ENCODE measurements at regions not wholly inside any gene's neighbourhood (a gene's known extent, or its start where the extent isn't known, plus 50 kb on each side); places are given as distances from the start of the nearest gene placed in this dataset.

- no peak overlapping the region for H3K9ac ChIP-seq (ENCODE audit: low read length)
- H3K9me3 ChIP-seq (ENCODE audit: control insufficient read depth, low read length) = no peaks in the 10 kb centered on the region
- H3K4me1 ChIP-seq (ENCODE audit: control insufficient read depth, insufficient read depth, low read length) = no peaks in the 10 kb centered on the region
- no peak overlapping the region for H3K4me3 ChIP-seq (ENCODE audit: low read length)
- no peaks in the 10 kb centered on the region for H3K36me3 ChIP-seq (ENCODE audit: control insufficient read depth, insufficient read depth, low read length)
- peaks cover 5% of the 10 kb centered on the region for H3K27me3 ChIP-seq (ENCODE audit: control insufficient read depth, insufficient read depth, low read length)
These were observed 93.4 kb downstream of the ZFP64 start for GRCh38 chr20:52098186-52098585.

GRCh38 chr20:52096117-52096516, 95.5 kb downstream of the ZFP64 start:
- H3K9ac ChIP-seq (ENCODE audit: low read length) = no peak overlapping the region

GRCh38 chr20:52094693-52095092, 96.9 kb downstream of the ZFP64 start:
- Histone ChIP-seq H3K4me3 (ENCODE audit: low read length) (no peak overlapping the region), H3K9me3 (ENCODE audit: control insufficient read depth, low read length) (no peaks in the 10 kb centered on the region), H3K9ac (ENCODE audit: low read length) (no peak overlapping the region), H3K36me3 (ENCODE audit: control insufficient read depth, insufficient read depth, low read length) (no peaks in the 10 kb centered on the region), H3K4me1 (ENCODE audit: control insufficient read depth, insufficient read depth, low read length) (no peaks in the 10 kb centered on the region), H3K27me3 (ENCODE audit: control insufficient read depth, insufficient read depth, low read length) (no peaks in the 10 kb centered on the region)

More at GRCh38 chr20:52096117-52096516, 95.5 kb downstream of the ZFP64 start:
- Histone ChIP-seq H3K4me1 (ENCODE audit: control insufficient read depth, insufficient read depth, low read length) (no peaks in the 10 kb centered on the region), H3K4me3 (ENCODE audit: low read length) (no peak overlapping the region), H3K36me3 (ENCODE audit: control insufficient read depth, insufficient read depth, low read length) (no peaks in the 10 kb centered on the region), H3K9me3 (ENCODE audit: control insufficient read depth, low read length) (no peaks in the 10 kb centered on the region), H3K27me3 (ENCODE audit: control insufficient read depth, insufficient read depth, low read length) (no peaks in the 10 kb centered on the region)

- no peaks in the 10 kb centered on the region for H3K9me3 ChIP-seq (ENCODE audit: control insufficient read depth, low read length)
- no peaks in the 10 kb centered on the region for H3K27me3 ChIP-seq (ENCODE audit: control insufficient read depth, insufficient read depth, low read length)
- H3K9ac ChIP-seq (ENCODE audit: low read length) = no peak overlapping the region
- no peak overlapping the region for H3K4me3 ChIP-seq (ENCODE audit: low read length)
- no peaks in the 10 kb centered on the region for H3K4me1 ChIP-seq (ENCODE audit: control insufficient read depth, insufficient read depth, low read length)
- H3K36me3 ChIP-seq (ENCODE audit: control insufficient read depth, insufficient read depth, low read length) = no peaks in the 10 kb centered on the region
These were observed 98.0 kb downstream of the ZFP64 start for GRCh38 chr20:52093575-52093974.

GRCh38 chr20:52090035-52090434, 101.5 kb downstream of the ZFP64 start:
- Histone ChIP-seq H3K9me3 (ENCODE audit: control insufficient read depth, low read length) (peaks cover 4% of the 10 kb centered on the region), H3K36me3 (ENCODE audit: control insufficient read depth, insufficient read depth, low read length) (no peaks in the 10 kb centered on the region), H3K4me1 (ENCODE audit: control insufficient read depth, insufficient read depth, low read length) (no peaks in the 10 kb centered on the region), H3K4me3 (ENCODE audit: low read length) (no peak overlapping the region), H3K9ac (ENCODE audit: low read length) (no peak overlapping the region), H3K27me3 (ENCODE audit: control insufficient read depth, insufficient read depth, low read length) (no peaks in the 10 kb centered on the region)

GRCh38 chr20:52087471-52087870, 104.1 kb downstream of the ZFP64 start:
- Histone ChIP-seq H3K36me3 (ENCODE audit: control insufficient read depth, insufficient read depth, low read length) (no peaks in the 10 kb centered on the region), H3K9ac (ENCODE audit: low read length) (no peak overlapping the region), H3K4me3 (ENCODE audit: low read length) (no peak overlapping the region), H3K4me1 (ENCODE audit: control insufficient read depth, insufficient read depth, low read length) (peaks cover 2% of the 10 kb centered on the region), H3K27me3 (ENCODE audit: control insufficient read depth, insufficient read depth, low read length) (no peaks in the 10 kb centered on the region), H3K9me3 (ENCODE audit: control insufficient read depth, low read length) (peaks cover 4% of the 10 kb centered on the region)

- Histone ChIP-seq H3K4me1 (ENCODE audit: control insufficient read depth, insufficient read depth, low read length) (peaks cover 4% of the 10 kb centered on the region), H3K36me3 (ENCODE audit: control insufficient read depth, insufficient read depth, low read length) (no peaks in the 10 kb centered on the region), H3K9ac (ENCODE audit: low read length) (no peak overlapping the region), H3K27me3 (ENCODE audit: control insufficient read depth, insufficient read depth, low read length) (no peaks in the 10 kb centered on the region), H3K9me3 (ENCODE audit: control insufficient read depth, low read length) (peaks cover 4% of the 10 kb centered on the region), H3K4me3 (ENCODE audit: low read length) (no peak overlapping the region)
These were observed 104.7 kb downstream of the ZFP64 start for GRCh38 chr20:52086878-52087277.

- no peaks in the 10 kb centered on the region for H3K27me3 ChIP-seq (ENCODE audit: control insufficient read depth, insufficient read depth, low read length)
- H3K4me3 ChIP-seq (ENCODE audit: low read length) = no peak overlapping the region
- H3K36me3 ChIP-seq (ENCODE audit: control insufficient read depth, insufficient read depth, low read length) = no peaks in the 10 kb centered on the region
- H3K4me1 ChIP-seq (ENCODE audit: control insufficient read depth, insufficient read depth, low read length) = peaks cover 4% of the 10 kb centered on the region
- H3K9ac ChIP-seq (ENCODE audit: low read length) = no peak overlapping the region
- H3K9me3 ChIP-seq (ENCODE audit: control insufficient read depth, low read length) = peaks cover 4% of the 10 kb centered on the region
These were observed 106.9 kb downstream of the ZFP64 start for GRCh38 chr20:52084727-52085126.

- no peaks in the 10 kb centered on the region for H3K36me3 ChIP-seq (ENCODE audit: control insufficient read depth, insufficient read depth, low read length)
- peaks cover 4% of the 10 kb centered on the region for H3K4me1 ChIP-seq (ENCODE audit: control insufficient read depth, insufficient read depth, low read length)
- H3K9ac ChIP-seq (ENCODE audit: low read length) = no peak overlapping the region
- no peak overlapping the region for H3K4me3 ChIP-seq (ENCODE audit: low read length)
- H3K9me3 ChIP-seq (ENCODE audit: control insufficient read depth, low read length) = peaks cover 4% of the 10 kb centered on the region
- H3K27me3 ChIP-seq (ENCODE audit: control insufficient read depth, insufficient read depth, low read length) = no peaks in the 10 kb centered on the region
These were observed 107.8 kb downstream of the ZFP64 start for GRCh38 chr20:52083627-52084232.

GRCh38 chr20:52082612-52083011, 109.0 kb downstream of the ZFP64 start:
- H3K9ac ChIP-seq (ENCODE audit: low read length) = no peak overlapping the region
- H3K27me3 ChIP-seq (ENCODE audit: control insufficient read depth, insufficient read depth, low read length) = no peaks in the 10 kb centered on the region
- peaks cover 4% of the 10 kb centered on the region for H3K4me1 ChIP-seq (ENCODE audit: control insufficient read depth, insufficient read depth, low read length)
- H3K4me3 ChIP-seq (ENCODE audit: low read length) = no peak overlapping the region
- H3K9me3 ChIP-seq (ENCODE audit: control insufficient read depth, low read length) = peaks cover 4% of the 10 kb centered on the region
- no peaks in the 10 kb centered on the region for H3K36me3 ChIP-seq (ENCODE audit: control insufficient read depth, insufficient read depth, low read length)

GRCh38 chr20:52081791-52082190, 109.8 kb downstream of the ZFP64 start:
- Histone ChIP-seq H3K27me3 (ENCODE audit: control insufficient read depth, insufficient read depth, low read length) (no peaks in the 10 kb centered on the region), H3K36me3 (ENCODE audit: control insufficient read depth, insufficient read depth, low read length) (no peaks in the 10 kb centered on the region), H3K4me1 (ENCODE audit: control insufficient read depth, insufficient read depth, low read length) (peaks cover 4% of the 10 kb centered on the region), H3K9ac (ENCODE audit: low read length) (no peak overlapping the region), H3K4me3 (ENCODE audit: low read length) (no peak overlapping the region), H3K9me3 (ENCODE audit: control insufficient read depth, low read length) (no peaks in the 10 kb centered on the region)

GRCh38 chr20:52081066-52081465, 110.5 kb downstream of the ZFP64 start:
- H3K36me3 ChIP-seq (ENCODE audit: control insufficient read depth, insufficient read depth, low read length) = no peaks in the 10 kb centered on the region
- no peak overlapping the region for H3K9ac ChIP-seq (ENCODE audit: low read length)
- peaks cover 4% of the 10 kb centered on the region for H3K4me1 ChIP-seq (ENCODE audit: control insufficient read depth, insufficient read depth, low read length)
- no peak overlapping the region for H3K4me3 ChIP-seq (ENCODE audit: low read length)
- no peaks in the 10 kb centered on the region for H3K9me3 ChIP-seq (ENCODE audit: control insufficient read depth, low read length)
- no peaks in the 10 kb centered on the region for H3K27me3 ChIP-seq (ENCODE audit: control insufficient read depth, insufficient read depth, low read length)

GRCh38 chr20:52078289-52078688, 113.3 kb downstream of the ZFP64 start:
- H3K27me3 ChIP-seq (ENCODE audit: control insufficient read depth, insufficient read depth, low read length) = no peaks in the 10 kb centered on the region
- H3K9ac ChIP-seq (ENCODE audit: low read length) = no peak overlapping the region
- no peaks in the 10 kb centered on the region for H3K36me3 ChIP-seq (ENCODE audit: control insufficient read depth, insufficient read depth, low read length)
- no peak overlapping the region for H3K4me3 ChIP-seq (ENCODE audit: low read length)
- H3K4me1 ChIP-seq (ENCODE audit: control insufficient read depth, insufficient read depth, low read length) = peaks cover 4% of the 10 kb centered on the region
- H3K9me3 ChIP-seq (ENCODE audit: control insufficient read depth, low read length) = no peaks in the 10 kb centered on the region

All from mucosa of stomach (tissue), 1 donor.